ENCODE measurements at regions not wholly inside any gene's neighbourhood (a gene's known extent, or its start where the extent isn't known, plus 50 kb on each side); places are given as distances from the start of the nearest gene placed in this dataset.

GRCh38 chr2:16288371-16289112, 348.2 kb downstream of the MYCN start:
- peaks cover 5 to 7% of the 10 kb centered on the region in 2 donors for H3K4me1 ChIP-seq (replicated peaks in 1 of 2)
- in situ Hi-C loops (cut with MboI; ENCODE audit: low pct_unique_long_range_greater_than_20kb in 2 of 9, low sequenced_read_pairs in 9 of 9, unreplicated experiment in 9 of 9): loop anchor here in 2 of 9 experiments (25.0 kb wide), 2 partner anchors 351 to 651 kb away; partner anchors contain the start of gene MYCN (in 2 of the 2)
- ATAC-seq (replicated peaks in 6 of 8): no peak
- H3K27ac ChIP-seq: no peak overlapping the region
- no peak overlapping the region for H3K4me3 ChIP-seq
- 0 to 100% (median 44%) methylated on average over 1 to 3 of the region's 3 CpGs; no CpG with 5 or more reads in 2 of the 10 experiments for WGBS, 10 experiments

GRCh38 chr2:16287831-16288230, 347.5 kb downstream of the MYCN start:
- no peak for ATAC-seq (replicated peaks in 6 of 8)
- no peak overlapping the region for H3K27ac ChIP-seq
- H3K4me3 ChIP-seq: no peak overlapping the region
- in situ Hi-C loops (cut with MboI; ENCODE audit: low pct_unique_long_range_greater_than_20kb in 2 of 9, low sequenced_read_pairs in 9 of 9, unreplicated experiment in 9 of 9): loop anchor here in 2 of 9 experiments (25.0 kb wide), 2 partner anchors 351 to 651 kb away; partner anchors contain the start of gene MYCN (in 2 of the 2)
- H3K4me1 ChIP-seq (replicated peaks in 1 of 2): no peaks in the 10 kb centered on the region
- WGBS, 10 experiments: 14 to 100% (median 94%) methylated on average over 1 to 3 of the region's 3 CpGs; no CpG with 5 or more reads in 4 of the 10 experiments

GRCh38 chr2:16287281-16287680, 346.9 kb downstream of the MYCN start:
- 33% methylated on average over 1 of the region's 1 CpG; no CpG with 5 or more reads in 9 of the 10 experiments for WGBS, 10 experiments

GRCh38 chr2:16285813-16286510, 345.6 kb downstream of the MYCN start:
- no peaks in the 10 kb centered on the region for H3K4me1 ChIP-seq (replicated peaks in 1 of 2)
- no peak overlapping the region for H3K27ac ChIP-seq
- H3K4me3 ChIP-seq: no peak overlapping the region
- in situ Hi-C loops (cut with MboI; ENCODE audit: low pct_unique_long_range_greater_than_20kb in 2 of 9, low sequenced_read_pairs in 9 of 9, unreplicated experiment in 9 of 9): loop anchor here in 2 of 9 experiments (25.0 kb wide), 2 partner anchors 349 to 649 kb away; partner anchors contain the start of gene MYCN (in 2 of the 2)
- WGBS, 10 experiments: 0 to 100% (median 68%) methylated on average over 1 to 7 of the region's 7 CpGs; no CpG with 5 or more reads in 2 of the 10 experiments
- no peak for ATAC-seq (replicated peaks in 6 of 8)

More at GRCh38 chr2:16287281-16287680, 346.9 kb downstream of the MYCN start:
- H3K4me3 ChIP-seq: no peak overlapping the region
- no peaks in the 10 kb centered on the region for H3K4me1 ChIP-seq (replicated peaks in 1 of 2)
- in situ Hi-C loops (cut with MboI; ENCODE audit: low pct_unique_long_range_greater_than_20kb in 2 of 9, low sequenced_read_pairs in 9 of 9, unreplicated experiment in 9 of 9): loop anchor here in 2 of 9 experiments (25.0 kb wide), 2 partner anchors 350 to 650 kb away; partner anchors contain the start of gene MYCN (in 2 of the 2)
- H3K27ac ChIP-seq: no peak overlapping the region
- ATAC-seq (replicated peaks in 6 of 8): no peak

- 27 to 98% (median 84%) methylated on average over 3 to 11 of the region's 12 CpGs; no CpG with 5 or more reads in 4 of the 10 experiments for WGBS, 10 experiments
- Histone ChIP-seq H3K4me1 (replicated peaks in 1 of 2) (no peaks in the 10 kb centered on the region), H3K27ac (no peak overlapping the region), H3K4me3 (no peak overlapping the region)
- in situ Hi-C loops (cut with MboI; ENCODE audit: low pct_unique_long_range_greater_than_20kb in 2 of 9, low sequenced_read_pairs in 9 of 9, unreplicated experiment in 9 of 9): loop anchor here in 2 of 9 experiments (25.0 kb wide), 2 partner anchors 348 to 648 kb away; partner anchors contain the start of gene MYCN (in 2 of the 2)
- ATAC-seq (replicated peaks in 6 of 8): no peak
Measured at GRCh38 chr2:16284941-16285625, 344.7 kb downstream of the MYCN start.

- no peak overlapping the region for H3K4me3 ChIP-seq
- ATAC-seq (replicated peaks in 6 of 8): no peak
- WGBS, 10 experiments: 47 to 100% (median 74%) methylated on average over 2 to 10 of the region's 10 CpGs; no CpG with 5 or more reads in 2 of the 10 experiments
- in situ Hi-C loops (cut with MboI; ENCODE audit: low pct_unique_long_range_greater_than_20kb in 2 of 9, low sequenced_read_pairs in 9 of 9, unreplicated experiment in 9 of 9): loop anchor here in 2 of 9 experiments (25.0 kb wide), 2 partner anchors 346 to 646 kb away; partner anchors contain the start of gene MYCN (in 2 of the 2)
- no peaks in the 10 kb centered on the region for H3K4me1 ChIP-seq (replicated peaks in 1 of 2)
- H3K27ac ChIP-seq: no peak overlapping the region
Measured at GRCh38 chr2:16283071-16283850, 342.9 kb downstream of the MYCN start.

GRCh38 chr2:16282511-16282910, 342.2 kb downstream of the MYCN start:
- ATAC-seq (replicated peaks in 6 of 8): no peak
- H3K27ac ChIP-seq: no peak overlapping the region
- no peak overlapping the region for H3K4me3 ChIP-seq
- in situ Hi-C loops (cut with MboI; ENCODE audit: low pct_unique_long_range_greater_than_20kb in 2 of 9, low sequenced_read_pairs in 9 of 9, unreplicated experiment in 9 of 9): loop anchor here in 2 of 9 experiments (25.0 kb wide), 2 partner anchors 345 to 645 kb away; partner anchors contain the start of gene MYCN (in 2 of the 2)
- no peaks in the 10 kb centered on the region for H3K4me1 ChIP-seq (replicated peaks in 1 of 2)
- WGBS, 10 experiments: 0 to 100% (median 47%) methylated on average over 1 to 2 of the region's 2 CpGs; no CpG with 5 or more reads in 6 of the 10 experiments

GRCh38 chr2:16281451-16282335, 341.3 kb downstream of the MYCN start:
- ATAC-seq (replicated peaks in 6 of 8): peak; percentile 61 to 94 (median 84)

GRCh38 chr2:16280081-16280480, 339.7 kb downstream of the MYCN start:
- ATAC-seq (replicated peaks in 6 of 8): no peak
- Histone ChIP-seq H3K27ac (no peak overlapping the region), H3K4me3 (no peak overlapping the region), H3K4me1 (replicated peaks in 1 of 2) (no peaks in the 10 kb centered on the region)
- in situ Hi-C loops (cut with MboI; ENCODE audit: low pct_unique_long_range_greater_than_20kb in 2 of 9, low sequenced_read_pairs in 9 of 9, unreplicated experiment in 9 of 9): loop anchor here in 2 of 9 experiments (25.0 kb wide), 2 partner anchors 343 to 643 kb away; partner anchors contain the start of gene MYCN (in 2 of the 2)
- WGBS, 10 experiments: 0 to 100% methylated on average over 1 of the region's 3 CpGs; no CpG with 5 or more reads in 8 of the 10 experiments

More at GRCh38 chr2:16281451-16282335, 341.3 kb downstream of the MYCN start:
- Histone ChIP-seq H3K4me1 (replicated peaks in 1 of 2) (no peaks in the 10 kb centered on the region), H3K27ac (no peak overlapping the region), H3K4me3 (no peak overlapping the region)
- 3 to 71% (median 40%) methylated on average over 3 to 17 of the region's 20 CpGs for WGBS, 10 experiments
- in situ Hi-C loops (cut with MboI; ENCODE audit: low pct_unique_long_range_greater_than_20kb in 2 of 9, low sequenced_read_pairs in 9 of 9, unreplicated experiment in 9 of 9): loop anchor here in 2 of 9 experiments (25.0 kb wide), 2 partner anchors 344 to 644 kb away; partner anchors contain the start of gene MYCN (in 2 of the 2)

GRCh38 chr2:16279641-16280040, 339.3 kb downstream of the MYCN start:
- no peak overlapping the region for H3K27ac ChIP-seq
- ATAC-seq (replicated peaks in 6 of 8): peak in 1 of 8 experiments; percentile 27
- 10 to 100% (median 57%) methylated on average over 1 to 2 of the region's 4 CpGs; no CpG with 5 or more reads in 1 of the 10 experiments for WGBS, 10 experiments
- no peak overlapping the region for H3K4me3 ChIP-seq
- H3K4me1 ChIP-seq (replicated peaks in 1 of 2): no peaks in the 10 kb centered on the region
- in situ Hi-C loops (cut with MboI; ENCODE audit: low pct_unique_long_range_greater_than_20kb in 2 of 9, low sequenced_read_pairs in 9 of 9, unreplicated experiment in 9 of 9): loop anchor here in 2 of 9 experiments (25.0 kb wide), 2 partner anchors 342 to 642 kb away; partner anchors contain the start of gene MYCN (in 2 of the 2)

GRCh38 chr2:16279201-16279570, 338.8 kb downstream of the MYCN start:
- 0 to 96% (median 88%) methylated on average over 1 to 4 of the region's 4 CpGs; no CpG with 5 or more reads in 3 of the 10 experiments for WGBS, 10 experiments
- no peak overlapping the region for H3K4me3 ChIP-seq
- in situ Hi-C loops (cut with MboI; ENCODE audit: low pct_unique_long_range_greater_than_20kb in 2 of 9, low sequenced_read_pairs in 9 of 9, unreplicated experiment in 9 of 9): loop anchor here in 2 of 9 experiments (25.0 kb wide), 2 partner anchors 342 to 642 kb away; partner anchors contain the start of gene MYCN (in 2 of the 2)
- no peak overlapping the region for H3K27ac ChIP-seq
- no peaks in the 10 kb centered on the region for H3K4me1 ChIP-seq (replicated peaks in 1 of 2)
- no peak for ATAC-seq (replicated peaks in 6 of 8)

Measured in motor neuron (in vitro differentiated cells).